CD8-positive, alpha-beta memory T cell (primary cell): ENCODE measurements at regions not wholly inside any gene's neighbourhood (a gene's known extent, or its start where the extent isn't known, plus 50 kb on each side); places are given as distances from the start of the nearest gene placed in this dataset.

Experiments
- CTCF ChIA-PET: fragments of 350-600 bp; sonication (Branson Sonifier 250); formaldehyde crosslinking; loops from one replicate; lab custom pipeline; 2021; ENCODE audit warnings: antibody characterized with exemption; lab: Charles Lee
- POLR2A ChIA-PET: fragments of 350-600 bp; sonication (Branson Sonifier 250); formaldehyde crosslinking; loops from one replicate; lab custom pipeline; 2021; ENCODE audit warnings: antibody characterized with exemption; lab: Charles Lee
- DNase-seq, 5 donors: peaks; one replicate each; pipeline versions ENCODE4 v3.0.0 to v3.0.0-alpha.2; 2020 to 2022; ENCODE audit warnings: mixed read lengths in 1 of 5
- H3K27ac ChIP-seq: one replicate; pipeline ENCODE4 v1.7.0; 2013; ENCODE audit warnings: low read depth, mild to moderate bottlenecking, low read length, moderate library complexity
- H3K27me3 ChIP-seq: 2 replicates; pipeline ENCODE4 v1.7.0; 2013; ENCODE audit warnings: low read length, mild to moderate bottlenecking; ENCODE audit not compliant: insufficient read depth, poor library complexity, severe bottlenecking
- H3K36me3 ChIP-seq: 2 replicates; pipeline ENCODE4 v1.7.0; 2013; ENCODE audit warnings: mild to moderate bottlenecking, low read length, moderate library complexity; ENCODE audit not compliant: insufficient read depth
- H3K4me1 ChIP-seq: 2 replicates; pipeline ENCODE4 v1.7.0; 2013; ENCODE audit warnings: mild to moderate bottlenecking, low read length, moderate library complexity; ENCODE audit not compliant: insufficient read depth
- H3K4me3 ChIP-seq: 2 replicates; pipeline ENCODE4 v1.7.0; 2013; ENCODE audit warnings: mild to moderate bottlenecking, low read length
- H3K9me3 ChIP-seq: 2 replicates; pipeline ENCODE4 v1.7.0; 2013; ENCODE audit warnings: mild to moderate bottlenecking, low read length
- H3K27ac Mint-ChIP-seq, 8 donors: one replicate each; pipeline ENCODE4 v1.8.0; 2020 to 2021; ENCODE audit warnings: mixed read lengths in 8 of 8, mild to moderate bottlenecking in 6 of 8, inconsistent platforms in 3 of 8, moderate library complexity in 3 of 8
- H3K27me3 Mint-ChIP-seq, 2 donors: one replicate each; pipeline ENCODE4 v1.8.0; 2020 to 2021; ENCODE audit warnings: mixed read lengths in 2 of 2, mild to moderate bottlenecking in 1 of 2, moderate library complexity in 1 of 2
- H3K36me3 Mint-ChIP-seq, 3 donors: one replicate each; pipeline ENCODE4 v1.8.0; 2020 to 2021; ENCODE audit warnings: mixed read lengths in 3 of 3, inconsistent platforms in 1 of 3, mild to moderate bottlenecking in 1 of 3
- H3K4me1 Mint-ChIP-seq, 3 donors: one replicate each; pipeline ENCODE4 v1.8.0; 2020 to 2021; ENCODE audit warnings: mixed read lengths in 3 of 3, inconsistent platforms in 1 of 3, mild to moderate bottlenecking in 1 of 3
- H3K4me3 Mint-ChIP-seq, 7 donors: one replicate each; pipeline ENCODE4 v1.8.0; 2020 to 2021; ENCODE audit warnings: mixed read lengths in 7 of 7, mild to moderate bottlenecking in 6 of 7, moderate library complexity in 4 of 7, inconsistent platforms in 2 of 7
- H3K9me3 Mint-ChIP-seq, 5 donors: one replicate each; pipeline ENCODE4 v1.8.0; 2020 to 2022; ENCODE audit warnings: mixed read lengths in 5 of 5, mild to moderate bottlenecking in 3 of 5, moderate library complexity in 2 of 5, inconsistent platforms in 1 of 5

- Histone ChIP-seq H3K27ac (no peak overlapping the region), H3K4me1 (no peaks in the 10 kb centered on the region), H3K4me3 (no peak overlapping the region), H3K27me3 (no peaks in the 10 kb centered on the region), H3K36me3 (no peaks in the 10 kb centered on the region), H3K9me3 (no peaks in the 10 kb centered on the region)
- ChIA-PET POLR2A (no interaction called here), CTCF (no interaction called here)
- Mint-ChIP-seq H3K27ac (no peak overlapping the region), H3K4me3 (no peak overlapping the region), H3K27me3 (peaks cover 0 to 1% of the 10 kb centered on the region in 2 donors), H3K9me3 (peaks cover 0 to 47% (median 5%) of the 10 kb centered on the region in 5 donors), H3K36me3 (peaks cover 0 to 1% (median 0%) of the 10 kb centered on the region in 3 donors), H3K4me1 (no peaks in the 10 kb centered on the region)
- DNase-seq: no peak
Observed at GRCh38 chr2:123737371-123737770, 287.7 kb upstream of the CNTNAP5 start.

DNA sequence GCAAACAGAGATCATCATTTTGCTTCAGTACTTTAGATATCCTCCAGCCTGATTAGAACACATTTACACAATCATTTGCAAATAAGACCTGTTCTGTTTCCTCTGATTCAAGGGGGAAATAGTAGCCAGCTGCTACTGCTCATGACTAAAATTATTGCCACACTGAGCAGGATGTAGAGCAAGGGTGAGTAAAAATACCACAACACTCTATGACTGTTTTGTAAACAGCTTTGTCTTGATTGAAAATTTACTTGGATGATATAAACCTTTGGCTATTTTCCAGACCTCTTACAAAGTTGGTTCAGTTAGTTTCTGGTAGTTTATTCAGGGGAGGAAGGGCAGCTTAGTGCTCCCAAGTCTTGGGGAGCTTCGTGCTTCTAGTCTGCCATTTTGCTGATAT, 286.4 kb upstream of the CNTNAP5 start:
- peaks cover 0 to 1% of the 10 kb centered on the region in 2 donors for H3K27me3 Mint-ChIP-seq
- Histone ChIP-seq H3K27ac (no peak overlapping the region), H3K4me1 (no peaks in the 10 kb centered on the region), H3K9me3 (no peaks in the 10 kb centered on the region), H3K36me3 (no peaks in the 10 kb centered on the region), H3K4me3 (no peak overlapping the region), H3K27me3 (no peaks in the 10 kb centered on the region)
- H3K36me3 Mint-ChIP-seq: peaks cover 0 to 1% (median 0%) of the 10 kb centered on the region in 3 donors
- H3K4me1 Mint-ChIP-seq: no peaks in the 10 kb centered on the region
- POLR2A ChIA-PET: no interaction called here
- H3K27ac Mint-ChIP-seq: no peak overlapping the region
- H3K9me3 Mint-ChIP-seq: peaks cover 0 to 45% (median 6%) of the 10 kb centered on the region in 5 donors
- no peak overlapping the region for H3K4me3 Mint-ChIP-seq
- DNase-seq: no peak
- CTCF ChIA-PET: no interaction called here

DNA sequence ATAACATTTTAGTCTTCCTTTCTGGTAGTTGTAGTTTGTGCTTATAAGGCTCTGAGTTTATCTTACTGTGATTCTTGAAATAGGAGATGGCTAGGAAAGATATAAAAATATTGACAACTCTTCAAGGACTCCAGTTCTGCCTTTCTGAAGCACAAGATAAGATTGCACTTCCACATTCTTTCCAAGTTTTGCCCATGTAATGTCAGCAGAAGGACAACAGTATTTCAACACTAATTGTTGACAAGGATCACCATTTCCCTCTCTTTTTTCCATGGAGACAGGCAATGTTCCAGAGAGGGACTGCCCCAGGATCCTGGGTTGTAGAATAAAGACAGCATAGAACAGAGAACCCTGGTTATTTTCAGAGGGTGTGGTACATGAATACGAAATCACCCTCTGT, 279.1 kb upstream of the CNTNAP5 start:
- no peaks in the 10 kb centered on the region for H3K36me3 ChIP-seq
- Mint-ChIP-seq H3K4me3 (no peak overlapping the region), H3K36me3 (no peaks in the 10 kb centered on the region), H3K27me3 (no peaks in the 10 kb centered on the region), H3K27ac (no peak overlapping the region), H3K9me3 (peaks cover 1 to 19% (median 4%) of the 10 kb centered on the region in 5 donors), H3K4me1 (no peaks in the 10 kb centered on the region)
- H3K4me3 ChIP-seq: no peak overlapping the region
- ChIA-PET POLR2A (no interaction called here), CTCF (no interaction called here)
- H3K27me3 ChIP-seq: no peaks in the 10 kb centered on the region
- H3K9me3 ChIP-seq: no peaks in the 10 kb centered on the region
- H3K27ac ChIP-seq: no peak overlapping the region
- DNase-seq: no peak
- no peaks in the 10 kb centered on the region for H3K4me1 ChIP-seq

GRCh38 chr2:123747326-123747725, 277.8 kb upstream of the CNTNAP5 start:
- no peaks in the 10 kb centered on the region for H3K27me3 Mint-ChIP-seq
- Histone ChIP-seq H3K4me1 (no peaks in the 10 kb centered on the region), H3K36me3 (no peaks in the 10 kb centered on the region), H3K9me3 (no peaks in the 10 kb centered on the region), H3K27me3 (no peaks in the 10 kb centered on the region), H3K27ac (no peak overlapping the region), H3K4me3 (no peak overlapping the region)
- H3K4me1 Mint-ChIP-seq: no peaks in the 10 kb centered on the region
- H3K4me3 Mint-ChIP-seq: no peak overlapping the region
- H3K36me3 Mint-ChIP-seq: no peaks in the 10 kb centered on the region
- DNase-seq: no peak
- CTCF ChIA-PET: no interaction called here
- peaks cover 1 to 18% (median 3%) of the 10 kb centered on the region in 5 donors for H3K9me3 Mint-ChIP-seq
- no peak overlapping the region for H3K27ac Mint-ChIP-seq
- POLR2A ChIA-PET: no interaction called here

GRCh38 chr2:123762221-123762620, 262.9 kb upstream of the CNTNAP5 start:
- ChIA-PET CTCF (no interaction called here), POLR2A (no interaction called here)
- Mint-ChIP-seq H3K4me1 (no peaks in the 10 kb centered on the region), H3K36me3 (no peaks in the 10 kb centered on the region), H3K9me3 (peaks cover 13 to 45% (median 15%) of the 10 kb centered on the region in 5 donors), H3K27ac (no peak overlapping the region), H3K27me3 (no peaks in the 10 kb centered on the region), H3K4me3 (no peak overlapping the region)
- no peak overlapping the region for H3K27ac ChIP-seq
- H3K27me3 ChIP-seq: no peaks in the 10 kb centered on the region
- no peak overlapping the region for H3K4me3 ChIP-seq
- DNase-seq: no peak
- no peaks in the 10 kb centered on the region for H3K36me3 ChIP-seq
- H3K9me3 ChIP-seq: no peaks in the 10 kb centered on the region
- no peaks in the 10 kb centered on the region for H3K4me1 ChIP-seq

- Histone ChIP-seq H3K36me3 (no peaks in the 10 kb centered on the region), H3K9me3 (no peaks in the 10 kb centered on the region), H3K4me1 (no peaks in the 10 kb centered on the region), H3K4me3 (no peak overlapping the region), H3K27me3 (no peaks in the 10 kb centered on the region), H3K27ac (no peak overlapping the region)
- H3K4me3 Mint-ChIP-seq: no peak overlapping the region
- H3K9me3 Mint-ChIP-seq: peaks cover 4 to 38% (median 19%) of the 10 kb centered on the region in 5 donors
- no peak overlapping the region for H3K27ac Mint-ChIP-seq
- CTCF ChIA-PET: no interaction called here
- no peaks in the 10 kb centered on the region for H3K27me3 Mint-ChIP-seq
- POLR2A ChIA-PET: no interaction called here
- no peaks in the 10 kb centered on the region for H3K4me1 Mint-ChIP-seq
- H3K36me3 Mint-ChIP-seq: no peaks in the 10 kb centered on the region
- no peak for DNase-seq
Observed at GRCh38 chr2:123768233-123768632, 256.9 kb upstream of the CNTNAP5 start.

- Histone ChIP-seq H3K27me3 (no peaks in the 10 kb centered on the region), H3K36me3 (no peaks in the 10 kb centered on the region), H3K27ac (no peak overlapping the region), H3K4me3 (no peak overlapping the region), H3K9me3 (no peaks in the 10 kb centered on the region), H3K4me1 (no peaks in the 10 kb centered on the region)
- no peaks in the 10 kb centered on the region for H3K27me3 Mint-ChIP-seq
- ChIA-PET POLR2A (no interaction called here), CTCF (no interaction called here)
- no peak overlapping the region for H3K4me3 Mint-ChIP-seq
- no peaks in the 10 kb centered on the region for H3K4me1 Mint-ChIP-seq
- DNase-seq: no peak
- peaks cover 7 to 34% (median 18%) of the 10 kb centered on the region in 5 donors for H3K9me3 Mint-ChIP-seq
- H3K36me3 Mint-ChIP-seq: no peaks in the 10 kb centered on the region
- H3K27ac Mint-ChIP-seq: no peak overlapping the region
Observed at GRCh38 chr2:123769001-123769400, 256.1 kb upstream of the CNTNAP5 start.

- H3K27me3 Mint-ChIP-seq: no peaks in the 10 kb centered on the region
- CTCF ChIA-PET: no interaction called here
Observed at GRCh38 chr2:123770996-123771720, 253.9 kb upstream of the CNTNAP5 start.

More at GRCh38 chr2:123770996-123771720, 253.9 kb upstream of the CNTNAP5 start:
- no peak overlapping the region for H3K4me3 Mint-ChIP-seq
- Histone ChIP-seq H3K27me3 (no peaks in the 10 kb centered on the region), H3K36me3 (no peaks in the 10 kb centered on the region), H3K9me3 (no peaks in the 10 kb centered on the region), H3K4me1 (no peaks in the 10 kb centered on the region), H3K4me3 (no peak overlapping the region), H3K27ac (no peak overlapping the region)
- no peaks in the 10 kb centered on the region for H3K36me3 Mint-ChIP-seq
- DNase-seq: no peak
- POLR2A ChIA-PET: no interaction called here
- peaks cover 6 to 21% (median 17%) of the 10 kb centered on the region in 5 donors for H3K9me3 Mint-ChIP-seq
- no peak overlapping the region for H3K27ac Mint-ChIP-seq
- no peaks in the 10 kb centered on the region for H3K4me1 Mint-ChIP-seq
